Kidney epithelial cell (primary cell): ENCODE measurements at regions not wholly inside any gene's neighbourhood (a gene's known extent, or its start where the extent isn't known, plus 50 kb on each side); places are given as distances from the start of the nearest gene placed in this dataset.

Experiments used
- DNase-seq: peaks from one replicate; pipeline ENCODE4 v3.0.0-alpha.2; 2010; ENCODE audit warnings: low read depth
- H3K27me3 ChIP-seq: 2 replicates; pipeline ENCODE4 v1.6.0; 2011; ENCODE audit warnings: low read length; ENCODE audit not compliant: control insufficient read depth, insufficient read depth
- H3K36me3 ChIP-seq: 2 replicates; pipeline ENCODE4 v1.5.1; 2011; ENCODE audit warnings: low read length; ENCODE audit not compliant: control insufficient read depth, insufficient read depth
- H3K4me3 ChIP-seq: 2 replicates; pipeline ENCODE4 v1.5.1; 2011; ENCODE audit warnings: low read depth, mild to moderate bottlenecking, control low read depth, low read length
- TF ChIP-seq, protein P1 (sequence below): IDR thresholded peaks from 2 replicates; pipeline ENCODE4 v1.5.1; 2011; ENCODE audit warnings: mild to moderate bottlenecking, moderate library complexity, low read length, control low read depth, inconsistent platforms; ENCODE audit not compliant: insufficient read depth, poor library complexity, severe bottlenecking

DNA sequence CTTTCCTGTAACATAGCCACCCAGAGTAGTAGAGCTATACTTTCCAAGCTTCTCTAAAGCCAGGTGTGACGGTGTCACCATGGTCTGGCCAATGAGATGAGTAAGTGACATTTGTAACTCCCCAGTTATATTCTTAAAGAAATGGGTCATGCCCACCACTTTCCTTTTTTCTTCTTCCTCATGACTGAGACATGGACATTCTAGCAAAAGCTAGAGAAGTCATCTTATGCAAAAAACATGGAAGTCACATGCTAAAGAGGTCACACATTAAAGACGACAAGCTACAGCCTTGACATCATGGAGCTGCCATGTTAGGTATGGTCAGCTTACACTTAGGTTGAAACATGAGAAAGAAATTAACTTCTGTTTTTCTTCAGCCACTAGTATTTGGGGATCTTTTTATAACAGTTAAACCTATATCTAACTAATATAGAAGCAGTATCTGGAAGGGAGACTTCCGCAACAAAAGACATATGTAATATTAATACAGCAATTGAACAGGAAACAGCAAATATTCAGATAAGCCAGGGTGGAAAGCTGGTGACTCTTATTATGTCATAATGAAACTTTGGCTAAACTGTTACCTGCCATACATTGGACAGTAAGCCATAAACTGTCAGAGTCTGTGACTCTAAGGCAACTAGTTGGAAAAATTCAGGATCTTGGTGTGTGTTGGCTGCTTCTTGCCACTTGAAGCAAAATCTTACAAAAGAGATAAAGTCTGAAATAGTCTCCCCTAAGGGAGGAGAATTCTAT lies 54.7 kb upstream of the SNX2 start:
- H3K27me3 ChIP-seq, result no peaks in the 10 kb centered on the region

DNA sequence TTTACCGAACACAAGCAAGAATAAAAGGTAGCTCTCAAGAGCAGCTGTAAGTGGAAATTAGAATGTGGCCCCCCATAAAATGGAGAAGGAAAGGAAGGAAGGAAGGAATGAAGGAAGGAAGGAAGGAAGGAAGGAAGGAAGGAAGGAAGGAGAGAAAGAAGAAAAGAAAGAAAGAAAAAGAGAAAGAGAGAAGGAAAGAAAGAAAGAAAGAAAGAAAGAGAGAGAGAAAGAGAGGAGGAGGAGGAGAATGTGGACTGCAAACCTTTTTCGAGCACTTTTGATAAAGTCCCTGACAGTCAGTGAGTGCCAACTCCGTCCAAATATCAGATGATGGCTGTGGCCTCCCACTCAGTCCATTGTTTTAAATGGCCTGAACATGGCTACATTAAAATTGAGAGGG lies 53.8 kb upstream of the SNX2 start:
- TF ChIP-seq, protein P1, sequence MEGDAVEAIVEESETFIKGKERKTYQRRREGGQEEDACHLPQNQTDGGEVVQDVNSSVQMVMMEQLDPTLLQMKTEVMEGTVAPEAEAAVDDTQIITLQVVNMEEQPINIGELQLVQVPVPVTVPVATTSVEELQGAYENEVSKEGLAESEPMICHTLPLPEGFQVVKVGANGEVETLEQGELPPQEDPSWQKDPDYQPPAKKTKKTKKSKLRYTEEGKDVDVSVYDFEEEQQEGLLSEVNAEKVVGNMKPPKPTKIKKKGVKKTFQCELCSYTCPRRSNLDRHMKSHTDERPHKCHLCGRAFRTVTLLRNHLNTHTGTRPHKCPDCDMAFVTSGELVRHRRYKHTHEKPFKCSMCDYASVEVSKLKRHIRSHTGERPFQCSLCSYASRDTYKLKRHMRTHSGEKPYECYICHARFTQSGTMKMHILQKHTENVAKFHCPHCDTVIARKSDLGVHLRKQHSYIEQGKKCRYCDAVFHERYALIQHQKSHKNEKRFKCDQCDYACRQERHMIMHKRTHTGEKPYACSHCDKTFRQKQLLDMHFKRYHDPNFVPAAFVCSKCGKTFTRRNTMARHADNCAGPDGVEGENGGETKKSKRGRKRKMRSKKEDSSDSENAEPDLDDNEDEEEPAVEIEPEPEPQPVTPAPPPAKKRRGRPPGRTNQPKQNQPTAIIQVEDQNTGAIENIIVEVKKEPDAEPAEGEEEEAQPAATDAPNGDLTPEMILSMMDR, result no peak
- H3K27me3 ChIP-seq, result no peaks in the 10 kb centered on the region
- DNase-seq, result no peak
- H3K4me3 ChIP-seq, result no peak overlapping the region
- no peaks in the 10 kb centered on the region for H3K36me3 ChIP-seq

More for the DNA sequence above, 54.7 kb upstream of the SNX2 start:
- TF ChIP-seq, protein P1, result no peak
- H3K4me3 ChIP-seq, result no peak overlapping the region
- DNase-seq, result no peak
- H3K36me3 ChIP-seq, result no peaks in the 10 kb centered on the region

DNA sequence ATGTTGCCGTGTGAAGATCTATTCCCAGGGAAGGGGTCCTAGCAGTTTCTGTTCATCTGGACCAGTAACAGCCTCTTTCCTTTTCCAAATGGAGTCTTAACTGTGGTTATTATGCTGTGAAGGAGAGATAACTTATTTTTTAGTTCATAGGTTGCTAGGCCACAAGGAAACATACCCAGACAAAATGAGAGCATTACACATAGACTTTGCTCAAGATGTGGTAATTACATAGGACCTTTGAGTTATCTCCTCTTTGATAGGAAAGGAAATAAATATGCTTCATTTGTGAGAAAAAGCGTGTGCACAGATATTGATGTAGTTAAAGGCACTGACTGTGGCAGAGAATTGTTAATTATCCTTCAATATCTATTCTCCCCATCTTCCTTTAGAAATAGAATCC lies 52.5 kb upstream of the SNX2 start:
- no peak for DNase-seq
- no peaks in the 10 kb centered on the region for H3K27me3 ChIP-seq
- H3K36me3 ChIP-seq, result no peaks in the 10 kb centered on the region
- TF ChIP-seq, protein P1, result no peak
- H3K4me3 ChIP-seq, result no peak overlapping the region

DNA sequence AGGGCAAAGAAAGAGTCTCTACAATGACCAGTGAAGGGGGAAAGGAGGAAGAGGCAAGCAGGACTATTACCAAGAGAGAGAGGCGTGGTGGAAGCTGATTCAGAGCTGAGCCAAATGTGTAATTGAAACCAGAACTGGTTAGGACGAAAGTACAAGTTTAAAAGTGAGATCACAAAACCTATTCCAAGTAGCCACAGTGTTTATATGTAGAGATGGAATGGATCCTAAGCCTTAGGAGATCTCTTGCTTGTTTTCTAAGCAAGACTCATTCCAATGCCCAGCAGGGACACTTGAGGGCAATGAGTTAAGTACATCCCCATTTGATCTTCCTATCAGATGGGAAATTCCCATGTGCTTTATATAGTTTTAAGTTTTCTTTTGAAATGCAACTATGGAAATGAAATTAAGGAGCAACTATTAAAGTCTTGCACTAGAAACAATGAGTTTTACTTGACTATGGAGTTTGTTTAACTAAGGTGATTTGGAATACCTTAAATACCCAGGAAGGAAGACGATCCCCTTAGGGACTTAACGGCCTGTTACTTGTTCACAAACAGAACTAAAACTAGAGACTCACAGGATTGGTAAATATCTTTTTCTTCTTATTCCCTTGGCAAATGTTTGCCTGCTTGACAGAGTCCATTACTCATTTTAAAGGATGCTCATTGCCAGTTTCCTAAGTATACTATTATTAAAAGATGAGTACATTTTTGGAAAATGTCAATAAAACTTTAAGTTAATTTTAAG lies 51.1 kb upstream of the SNX2 start:
- Histone ChIP-seq H3K4me3 (no peak overlapping the region), H3K27me3 (no peaks in the 10 kb centered on the region), H3K36me3 (no peaks in the 10 kb centered on the region)
- TF ChIP-seq, protein P1, result no peak
- DNase-seq, result no peak
